A673 (cell line): ENCODE measurements at regions not wholly inside any gene's neighbourhood (a gene's known extent, or its start where the extent isn't known, plus 50 kb on each side); places are given as distances from the start of the nearest gene placed in this dataset.

Experiments
- CTCF ChIP-seq: fragments of 300-800, 200-600 bp; sonication (generic); conservative IDR thresholded peaks from 2 replicates; pipeline ENCODE4 v1.5.1; 2017; ENCODE audit warnings: low read depth, mild to moderate bottlenecking, antibody characterized with exemption, low read length, moderate library complexity, mixed read lengths
- EZH2 ChIP-seq: fragments of 200-600 bp; sonication (generic); IDR thresholded peaks from 2 replicates; pipeline ENCODE4 v1.6.1; 2017; ENCODE audit warnings: borderline replicate concordance, low read depth, mild to moderate bottlenecking, mixed read lengths, antibody characterized with exemption, low read length; ENCODE audit not compliant: poor library complexity, severe bottlenecking

- TF ChIP-seq CTCF (no peak), EZH2 (no peak)
Measured at GRCh38 chr1:232726048-232726779, 79.0 kb upstream of the MAP10 start.
